ENCODE measurements at regions not wholly inside any gene's neighbourhood (a gene's known extent, or its start where the extent isn't known, plus 50 kb on each side); places are given as distances from the start of the nearest gene placed in this dataset.

- TF ChIP-seq POLR2A (IDR thresholded peaks at IDR 0.05; ENCODE audit: low read length), result no peak
- TF ChIP-seq GATA1 (IDR thresholded peaks at IDR 0.05; ENCODE audit: low read depth, low read length), result no peak
These were observed 195.6 kb upstream of the POU3F3 start for GRCh38 chr2:104658144-104658835.
